ENCODE measurements at regions not wholly inside any gene's neighbourhood (a gene's known extent, or its start where the extent isn't known, plus 50 kb on each side); places are given as distances from the start of the nearest gene placed in this dataset.
"Not testable (repeated sequence)": the region's sequence is repeated elsewhere in the genome, so short reads cannot be mapped to it uniquely, and the experiment has no call there.

GRCh38 chr14:101291390-101291789, 269.9 kb upstream of the DIO3 start:
- H3K4me2 ChIP-seq (ENCODE audit: insufficient read depth, low read length), result no peak overlapping the region
- peaks cover 13% of the 10 kb centered on the region for H3K27me3 ChIP-seq (ENCODE audit: insufficient read depth, low read length)
- H3K36me3 ChIP-seq (ENCODE audit: insufficient read depth, low read length), result no peaks in the 10 kb centered on the region
- H3K4me3 ChIP-seq (ENCODE audit: insufficient read depth, low read length), result no peak overlapping the region
- H3K79me2 ChIP-seq (ENCODE audit: insufficient read depth, low read length), result no peaks in the 10 kb centered on the region
- DNase-seq (ENCODE audit: insufficient read length, low spot score, missing footprints), result no peak
- no peaks in the 10 kb centered on the region for H3K4me1 ChIP-seq (ENCODE audit: insufficient read depth, low read length)
- no peaks in the 10 kb centered on the region for H3K9me3 ChIP-seq (ENCODE audit: low read depth, low read length)
- H3K27ac ChIP-seq (ENCODE audit: low read depth, low read length), result no peak overlapping the region
- H2AFZ ChIP-seq (ENCODE audit: low read length), result no peak overlapping the region
- no peaks in the 10 kb centered on the region for H4K20me1 ChIP-seq (ENCODE audit: insufficient read depth, low read length)
- no peak for TF ChIP-seq CTCF (IDR thresholded peaks at IDR 0.05; ENCODE audit: extremely low read depth, low read depth, low read length)

GRCh38 chr14:101292448-101292847, 268.8 kb upstream of the DIO3 start:
- Histone ChIP-seq H3K27me3 (ENCODE audit: insufficient read depth, low read length) (peaks cover 13% of the 10 kb centered on the region), H3K4me3 (ENCODE audit: insufficient read depth, low read length) (no peak overlapping the region), H4K20me1 (ENCODE audit: insufficient read depth, low read length) (no peaks in the 10 kb centered on the region), H3K79me2 (ENCODE audit: insufficient read depth, low read length) (no peaks in the 10 kb centered on the region), H3K27ac (ENCODE audit: low read depth, low read length) (no peak overlapping the region), H3K36me3 (ENCODE audit: insufficient read depth, low read length) (no peaks in the 10 kb centered on the region), H3K9me3 (ENCODE audit: low read depth, low read length) (no peaks in the 10 kb centered on the region), H3K4me1 (ENCODE audit: insufficient read depth, low read length) (no peaks in the 10 kb centered on the region), H2AFZ (ENCODE audit: low read length) (no peak overlapping the region), H3K4me2 (ENCODE audit: insufficient read depth, low read length) (no peak overlapping the region)
- TF ChIP-seq CTCF (IDR thresholded peaks at IDR 0.05; ENCODE audit: extremely low read depth, low read depth, low read length), result no peak
- no peak for DNase-seq (ENCODE audit: insufficient read length, low spot score, missing footprints)

DNA sequence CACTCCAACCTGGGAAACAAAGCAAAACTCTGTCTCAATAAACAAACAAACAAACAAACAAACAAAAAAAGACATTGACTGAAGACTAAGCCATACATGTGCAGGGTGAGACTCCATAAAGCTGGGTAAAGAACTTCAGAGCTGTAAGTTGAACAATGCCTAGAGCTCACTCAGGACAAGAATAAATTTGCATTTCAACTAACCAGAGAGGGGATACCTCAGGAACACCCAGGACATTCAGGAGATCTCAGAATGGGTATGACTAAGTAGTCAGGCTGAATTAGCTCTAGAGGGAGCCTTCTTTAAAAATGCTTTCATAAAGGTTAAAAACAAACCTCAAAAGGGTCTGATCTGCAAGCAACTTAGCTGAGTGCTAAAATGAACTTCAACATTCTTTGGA, 267.7 kb upstream of the DIO3 start:
- H3K27ac ChIP-seq (ENCODE audit: low read depth, low read length), result no peak overlapping the region
- no peak overlapping the region for H2AFZ ChIP-seq (ENCODE audit: low read length)
- no peaks in the 10 kb centered on the region for H3K79me2 ChIP-seq (ENCODE audit: insufficient read depth, low read length)
- no peak for TF ChIP-seq CTCF (IDR thresholded peaks at IDR 0.05; ENCODE audit: extremely low read depth, low read depth, low read length)
- H3K36me3 ChIP-seq (ENCODE audit: insufficient read depth, low read length), result no peaks in the 10 kb centered on the region
- DNase-seq (ENCODE audit: insufficient read length, low spot score, missing footprints), result no peak
- no peak overlapping the region for H3K4me3 ChIP-seq (ENCODE audit: insufficient read depth, low read length)
- H3K4me1 ChIP-seq (ENCODE audit: insufficient read depth, low read length), result no peaks in the 10 kb centered on the region
- H4K20me1 ChIP-seq (ENCODE audit: insufficient read depth, low read length), result no peaks in the 10 kb centered on the region
- no peak overlapping the region for H3K4me2 ChIP-seq (ENCODE audit: insufficient read depth, low read length)
- H3K27me3 ChIP-seq (ENCODE audit: insufficient read depth, low read length), result peaks cover 11% of the 10 kb centered on the region
- H3K9me3 ChIP-seq (ENCODE audit: low read depth, low read length), result no peaks in the 10 kb centered on the region

GRCh38 chr14:101294136-101294535, 267.2 kb upstream of the DIO3 start:
- Histone ChIP-seq H3K36me3 (ENCODE audit: insufficient read depth, low read length) (no peaks in the 10 kb centered on the region), H3K9me3 (ENCODE audit: low read depth, low read length) (no peaks in the 10 kb centered on the region), H2AFZ (ENCODE audit: low read length) (no peak overlapping the region), H3K4me1 (ENCODE audit: insufficient read depth, low read length) (no peaks in the 10 kb centered on the region), H3K79me2 (ENCODE audit: insufficient read depth, low read length) (no peaks in the 10 kb centered on the region), H3K27ac (ENCODE audit: low read depth, low read length) (no peak overlapping the region), H3K4me3 (ENCODE audit: insufficient read depth, low read length) (no peak overlapping the region), H4K20me1 (ENCODE audit: insufficient read depth, low read length) (no peaks in the 10 kb centered on the region), H3K27me3 (ENCODE audit: insufficient read depth, low read length) (peaks cover 6% of the 10 kb centered on the region), H3K4me2 (ENCODE audit: insufficient read depth, low read length) (no peak overlapping the region)
- no peak for TF ChIP-seq CTCF (IDR thresholded peaks at IDR 0.05; ENCODE audit: extremely low read depth, low read depth, low read length)
- DNase-seq (ENCODE audit: insufficient read length, low spot score, missing footprints), result no peak

DNA sequence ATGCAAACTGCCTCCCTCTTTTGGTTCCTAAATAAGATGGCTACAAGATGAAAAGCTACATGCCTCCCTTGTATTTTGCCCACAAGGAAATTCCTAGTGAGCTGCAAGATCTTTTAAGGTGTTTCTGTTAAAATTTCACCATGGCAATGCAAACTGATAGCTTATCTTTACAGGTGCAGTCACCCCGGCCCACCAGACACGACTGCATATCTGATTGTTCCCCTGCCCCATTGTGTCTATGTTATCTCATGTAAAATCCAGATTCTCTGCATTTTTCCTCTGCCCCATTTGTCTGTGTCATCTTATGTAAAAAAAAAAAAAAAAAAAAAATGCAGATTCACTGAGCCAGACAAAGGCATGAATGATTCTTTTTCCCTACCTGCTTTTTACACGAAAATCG, 261.5 kb upstream of the DIO3 start:
- not testable (repeated sequence) for H3K4me2 ChIP-seq (ENCODE audit: insufficient read depth, low read length); DNase-seq (ENCODE audit: insufficient read length, low spot score, missing footprints); H3K27ac ChIP-seq (ENCODE audit: low read depth, low read length); H3K4me1 ChIP-seq (ENCODE audit: insufficient read depth, low read length); H3K36me3 ChIP-seq (ENCODE audit: insufficient read depth, low read length); H3K4me3 ChIP-seq (ENCODE audit: insufficient read depth, low read length); H3K79me2 ChIP-seq (ENCODE audit: insufficient read depth, low read length); H3K27me3 ChIP-seq (ENCODE audit: insufficient read depth, low read length); H4K20me1 ChIP-seq (ENCODE audit: insufficient read depth, low read length); H2AFZ ChIP-seq (ENCODE audit: low read length); H3K9me3 ChIP-seq (ENCODE audit: low read depth, low read length)
